GM12864 (cell line): ENCODE measurements at regions not wholly inside any gene's neighbourhood (a gene's known extent, or its start where the extent isn't known, plus 50 kb on each side); places are given as distances from the start of the nearest gene placed in this dataset.

Experiments used
- DNase-seq: peaks from one replicate; pipeline ENCODE4 v3.0.0-alpha.2; 2011; ENCODE audit warnings: low read depth
- H3K4me3 ChIP-seq: 2 replicates; pipeline ENCODE4 v1.5.1; 2011; ENCODE audit warnings: mild to moderate bottlenecking, low read depth, low read length, control low read depth
- CTCF ChIP-seq: IDR thresholded peaks from 2 replicates; pipeline ENCODE4 v1.5.1; 2011; ENCODE audit warnings: low read depth, mild to moderate bottlenecking, moderate library complexity, low read length, control low read depth, inconsistent platforms; ENCODE audit errors: missing control alignments

GRCh38 chr16:73605309-73605708, 557.4 kb upstream of the ZFHX3 start:
- TF ChIP-seq CTCF, result no peak
- DNase-seq, result no peak
- H3K4me3 ChIP-seq, result no peak overlapping the region

- DNase-seq, result peak; percentile 44
- H3K4me3 ChIP-seq, result peak overlapping the region; percentile 21
- no peak for TF ChIP-seq CTCF
Observed at GRCh38 chr16:73601911-73602310, 554.0 kb upstream of the ZFHX3 start.

- no peak for TF ChIP-seq CTCF
- H3K4me3 ChIP-seq, result no peak overlapping the region
- no peak for DNase-seq
Observed at GRCh38 chr16:73599870-73600269, 551.9 kb upstream of the ZFHX3 start.

GRCh38 chr16:73599351-73599750, 551.4 kb upstream of the ZFHX3 start:
- DNase-seq, result no peak
- no peak for TF ChIP-seq CTCF
- H3K4me3 ChIP-seq, result no peak overlapping the region

- H3K4me3 ChIP-seq, result no peak overlapping the region
- no peak for DNase-seq
- no peak for TF ChIP-seq CTCF
Observed at GRCh38 chr16:73584157-73584556, 536.2 kb upstream of the ZFHX3 start.

GRCh38 chr16:73572135-73572828, 524.4 kb upstream of the ZFHX3 start:
- H3K4me3 ChIP-seq, result no peak overlapping the region
- DNase-seq, result no peak
- no peak for TF ChIP-seq CTCF
